GM12878 (cell line): ENCODE measurements at regions not wholly inside any gene's neighbourhood (a gene's known extent, or its start where the extent isn't known, plus 50 kb on each side); places are given as distances from the start of the nearest gene placed in this dataset.

Experiments
- ATAC-seq: fragments of 200-7000 bp; cut with Tn5 transposase; 3 replicates; pipeline ENCODE4 v1.9.1; 2020; ENCODE audit warnings: mild to moderate bottlenecking, moderate library complexity
- BruUV-seq: library from RNA; stranded (reverse); fragments of 400-500 nt; replicated peaks from 2 replicates; lab custom pipeline; 2021; lab: Mats Ljungman, UMichigan
- CTCF ChIA-PET: fragments of 300-600 bp; sonication (Branson Sonifier 250); formaldehyde crosslinking; extraction: SDS; loops from one replicate; lab custom pipeline; 2021; ENCODE audit warnings: inconsistent platforms; lab: Yijun Ruan, JAX
- POLR2A ChIA-PET: fragments of 350-600 bp; formaldehyde crosslinking; extraction: SDS; loops from one replicate; lab custom pipeline; 2021; ENCODE audit warnings: inconsistent platforms; lab: Charles Lee
- RAD21 ChIA-PET: fragments of 300-600 bp; sonication (Branson Sonifier 250); formaldehyde crosslinking; loops from one replicate; lab custom pipeline; 2023; ENCODE audit warnings: antibody characterized with exemption; ENCODE audit not compliant: unreplicated experiment; lab: Charles Lee
- SMC1A ChIA-PET: fragments of 300-600 bp; sonication (Branson Sonifier 250); formaldehyde crosslinking; loops from one replicate; lab custom pipeline; 2023; ENCODE audit not compliant: unreplicated experiment, uncharacterized antibody; lab: Charles Lee
- DNase-seq: peaks from one replicate; pipeline ENCODE4 v3.0.0-alpha.2; 2011; ENCODE audit warnings: low read depth, low spot score
- FAIRE-seq: peaks from 3 replicates; lab custom pipeline; 2011; peaks lifted over from hg19 to GRCh38; lab: Jason Lieb, UNC
- H2AFZ ChIP-seq: 2 replicates; pipeline ENCODE4 v1.6.0; 2011; ENCODE audit warnings: low read depth, low read length, control low read depth; ENCODE audit not compliant: control insufficient read depth
- H3K27ac ChIP-seq: 2 replicates; pipeline ENCODE4 v1.5.1; 2011; ENCODE audit warnings: control low read depth; ENCODE audit not compliant: control insufficient read depth, insufficient read depth
- H3K27me3 ChIP-seq, 2 experiments: replicated peaks in 1 of 2; 2 replicates each; pipeline versions ENCODE4 v1.6.0 to v1.6.1; 2011; ENCODE audit warnings: low read length in 1 of 2; ENCODE audit not compliant: control insufficient read depth in 2 of 2, insufficient read depth in 2 of 2
- H3K36me3 ChIP-seq, 2 experiments: 2 replicates each; pipeline ENCODE4 v1.5.1; 2011; ENCODE audit warnings: low read length in 1 of 2; ENCODE audit not compliant: control insufficient read depth in 2 of 2, insufficient read depth in 2 of 2
- H3K4me1 ChIP-seq: 2 replicates; pipeline ENCODE4 v1.6.1; 2011; ENCODE audit warnings: mild to moderate bottlenecking, low read length, moderate library complexity, mixed read lengths; ENCODE audit not compliant: control insufficient read depth, insufficient read depth
- H3K4me2 ChIP-seq: 2 replicates; pipeline ENCODE4 v1.6.0; 2011; ENCODE audit warnings: control low read depth; ENCODE audit not compliant: control insufficient read depth, insufficient read depth
- H3K4me3 ChIP-seq: fragments of 200-600 bp; sonication (generic); 2 replicates; pipeline ENCODE4 v1.5.1; 2016
- H3K79me2 ChIP-seq: 2 replicates; pipeline ENCODE4 v1.6.0; 2011; ENCODE audit warnings: low read length; ENCODE audit not compliant: control insufficient read depth, insufficient read depth
- H3K9ac ChIP-seq: 2 replicates; pipeline ENCODE4 v1.8.0; 2011; ENCODE audit warnings: low read length, control low read depth, mixed read lengths; ENCODE audit not compliant: control insufficient read depth, insufficient read depth
- H3K9me3 ChIP-seq: replicated peaks from 3 replicates; pipeline ENCODE4 v1.5.1; 2011; ENCODE audit warnings: mild to moderate bottlenecking, low read length; ENCODE audit not compliant: control insufficient read depth, insufficient read depth
- H4K20me1 ChIP-seq: 2 replicates; pipeline ENCODE4 v1.6.0; 2011; ENCODE audit not compliant: control insufficient read depth, insufficient read depth
- FOXM1 ChIP-seq: IDR thresholded peaks from 2 replicates; pipeline ENCODE4 v1.6.1; 2012; ENCODE audit warnings: low read depth, mild to moderate bottlenecking, inconsistent platforms, low read length, moderate library complexity
- JUNB ChIP-seq: IDR thresholded peaks from 2 replicates; pipeline ENCODE4 v1.6.1; 2016; ENCODE audit warnings: antibody characterized with exemption, mild to moderate bottlenecking
- NFIC ChIP-seq: IDR thresholded peaks from 2 replicates; pipeline ENCODE4 v1.6.1; 2012; ENCODE audit warnings: low read depth, mild to moderate bottlenecking, inconsistent platforms, low read length, moderate library complexity
- NR2C2 ChIP-seq: IDR thresholded peaks from 2 replicates; pipeline ENCODE4 v1.6.1; 2011; ENCODE audit warnings: borderline replicate concordance, low read depth; ENCODE audit not compliant: control insufficient read depth, insufficient read length
- POLR2A ChIP-seq: IDR thresholded peaks from 2 replicates; pipeline ENCODE4 v1.6.1; 2011; ENCODE audit warnings: low read depth, mild to moderate bottlenecking, low read length
- RB1 ChIP-seq: fragments of 450-650 bp; formaldehyde crosslinking; IDR thresholded peaks from 2 replicates; pipeline ENCODE4 v1.6.1; 2017; ENCODE audit warnings: mild to moderate bottlenecking, borderline replicate concordance
- SMAD5 ChIP-seq: IDR thresholded peaks from 2 replicates; pipeline ENCODE4 v1.6.1; 2016; ENCODE audit warnings: antibody characterized with exemption, low read depth
- SMARCA5 ChIP-seq: fragments of 450-650 bp; IDR thresholded peaks from 2 replicates; pipeline ENCODE4 v1.6.1; 2017; ENCODE audit warnings: mild to moderate bottlenecking
- SMC3 ChIP-seq: IDR thresholded peaks from 2 replicates; pipeline ENCODE4 v1.6.1; 2011; ENCODE audit warnings: low read length, improper control_type of control experiment, borderline replicate concordance
- SUZ12 ChIP-seq: fragments of 200-600 bp; sonication (generic); IDR thresholded peaks from one replicate; pipeline ENCODE4 v1.6.1; 2018; ENCODE audit warnings: antibody characterized with exemption, mild to moderate bottlenecking; ENCODE audit not compliant: unreplicated experiment
- ZNF217 ChIP-seq: fragments of 450-650 bp; IDR thresholded peaks from 2 replicates; pipeline ENCODE4 v1.6.1; 2017; ENCODE audit warnings: antibody characterized with exemption, mild to moderate bottlenecking
- ZZZ3 ChIP-seq: IDR thresholded peaks from 2 replicates; pipeline ENCODE4 v1.6.1; 2011; ENCODE audit warnings: low read depth; ENCODE audit not compliant: control insufficient read depth, insufficient read length
- WGBS: methylation state at CpG from one replicate; pipeline ENCODE4 v1.1.6; 2016; ENCODE audit warnings: low lambda C conversion rate; ENCODE audit not compliant: insufficient replicate concordance, insufficient coverage; ENCODE audit errors: missing lambda C conversion rate; 5-methylcytosine and 5-hydroxymethylcytosine counted together
- in situ Hi-C: fragments of 300-500 bp; cut with MboI; formaldehyde crosslinking; loops from 9 replicates; pipeline ENCODE4 v1.14.3; 2018; ENCODE audit warnings: mixed read lengths
- intact Hi-C: fragments of 100-400 bp; cut with micrococcal nuclease; formaldehyde crosslinking; loops from one replicate; pipeline ENCODE4 v1.14.2; 2022; ENCODE audit not compliant: unreplicated experiment
- TF ChIP-seq, protein P1 (sequence below): fragments of 450-650 bp; IDR thresholded peaks from 2 replicates; pipeline ENCODE4 v1.6.1; 2016; ENCODE audit warnings: mild to moderate bottlenecking, moderate library complexity, borderline replicate concordance
- TF ChIP-seq, protein P2 (sequence below): IDR thresholded peaks from 2 replicates; pipeline ENCODE4 v1.6.1; 2012; ENCODE audit warnings: low read depth, low read length, improper control_type of control experiment

DNA sequence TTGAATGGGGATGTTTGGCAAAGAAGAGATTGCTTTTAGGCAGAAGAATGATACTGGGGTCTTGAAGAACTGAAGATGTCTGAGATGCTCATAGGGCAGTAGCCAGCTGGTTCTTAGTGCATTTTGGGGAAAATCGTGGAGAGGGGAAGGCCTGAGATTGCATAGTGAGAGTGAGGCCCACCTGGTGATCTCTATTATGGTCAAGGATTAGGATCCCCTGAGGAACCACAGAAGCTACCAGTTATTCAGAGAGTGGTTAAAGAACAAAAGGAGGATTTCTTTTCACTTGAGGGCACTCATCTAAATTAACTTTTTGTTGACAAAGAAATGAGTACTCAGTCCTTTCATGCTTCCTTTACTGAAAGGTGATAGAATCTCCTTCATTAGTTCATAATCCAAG is 271.3 kb upstream of the HAND2 start:
- Histone ChIP-seq H4K20me1 (no peaks in the 10 kb centered on the region), H2AFZ (no peak overlapping the region), H3K9me3 (no peaks in the 10 kb centered on the region), H3K27me3 (no peaks in the 10 kb centered on the region), H3K36me3 (no peaks in the 10 kb centered on the region), H3K4me3 (no peak overlapping the region), H3K4me1 (no peaks in the 10 kb centered on the region), H3K4me2 (no peak overlapping the region), H3K27ac (no peak overlapping the region), H3K79me2 (no peaks in the 10 kb centered on the region), H3K9ac (no peak overlapping the region)
- CTCF ChIA-PET = interaction anchor here (0.8 to 0.9 kb wide), 2 partner anchors 49 to 228 kb away, joined by 3 read pairs; no protein-coding TSS in a partner anchor
- TF ChIP-seq RB1 = no peak
- no peak for TF ChIP-seq NR2C2
- TF ChIP-seq, protein P1, sequence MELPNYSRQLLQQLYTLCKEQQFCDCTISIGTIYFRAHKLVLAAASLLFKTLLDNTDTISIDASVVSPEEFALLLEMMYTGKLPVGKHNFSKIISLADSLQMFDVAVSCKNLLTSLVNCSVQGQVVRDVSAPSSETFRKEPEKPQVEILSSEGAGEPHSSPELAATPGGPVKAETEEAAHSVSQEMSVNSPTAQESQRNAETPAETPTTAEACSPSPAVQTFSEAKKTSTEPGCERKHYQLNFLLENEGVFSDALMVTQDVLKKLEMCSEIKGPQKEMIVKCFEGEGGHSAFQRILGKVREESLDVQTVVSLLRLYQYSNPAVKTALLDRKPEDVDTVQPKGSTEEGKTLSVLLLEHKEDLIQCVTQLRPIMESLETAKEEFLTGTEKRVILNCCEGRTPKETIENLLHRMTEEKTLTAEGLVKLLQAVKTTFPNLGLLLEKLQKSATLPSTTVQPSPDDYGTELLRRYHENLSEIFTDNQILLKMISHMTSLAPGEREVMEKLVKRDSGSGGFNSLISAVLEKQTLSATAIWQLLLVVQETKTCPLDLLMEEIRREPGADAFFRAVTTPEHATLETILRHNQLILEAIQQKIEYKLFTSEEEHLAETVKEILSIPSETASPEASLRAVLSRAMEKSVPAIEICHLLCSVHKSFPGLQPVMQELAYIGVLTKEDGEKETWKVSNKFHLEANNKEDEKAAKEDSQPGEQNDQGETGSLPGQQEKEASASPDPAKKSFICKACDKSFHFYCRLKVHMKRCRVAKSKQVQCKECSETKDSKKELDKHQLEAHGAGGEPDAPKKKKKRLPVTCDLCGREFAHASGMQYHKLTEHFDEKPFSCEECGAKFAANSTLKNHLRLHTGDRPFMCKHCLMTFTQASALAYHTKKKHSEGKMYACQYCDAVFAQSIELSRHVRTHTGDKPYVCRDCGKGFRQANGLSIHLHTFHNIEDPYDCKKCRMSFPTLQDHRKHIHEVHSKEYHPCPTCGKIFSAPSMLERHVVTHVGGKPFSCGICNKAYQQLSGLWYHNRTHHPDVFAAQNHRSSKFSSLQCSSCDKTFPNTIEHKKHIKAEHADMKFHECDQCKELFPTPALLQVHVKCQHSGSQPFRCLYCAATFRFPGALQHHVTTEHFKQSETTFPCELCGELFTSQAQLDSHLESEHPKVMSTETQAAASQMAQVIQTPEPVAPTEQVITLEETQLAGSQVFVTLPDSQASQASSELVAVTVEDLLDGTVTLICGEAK = no peak
- TF ChIP-seq SMAD5 = no peak
- TF ChIP-seq NFIC = no peak
- no peak for TF ChIP-seq POLR2A
- no peak for TF ChIP-seq FOXM1
- no peak for TF ChIP-seq SUZ12
- no peak for TF ChIP-seq ZNF217
- no peak for TF ChIP-seq JUNB
- TF ChIP-seq, protein P2, sequence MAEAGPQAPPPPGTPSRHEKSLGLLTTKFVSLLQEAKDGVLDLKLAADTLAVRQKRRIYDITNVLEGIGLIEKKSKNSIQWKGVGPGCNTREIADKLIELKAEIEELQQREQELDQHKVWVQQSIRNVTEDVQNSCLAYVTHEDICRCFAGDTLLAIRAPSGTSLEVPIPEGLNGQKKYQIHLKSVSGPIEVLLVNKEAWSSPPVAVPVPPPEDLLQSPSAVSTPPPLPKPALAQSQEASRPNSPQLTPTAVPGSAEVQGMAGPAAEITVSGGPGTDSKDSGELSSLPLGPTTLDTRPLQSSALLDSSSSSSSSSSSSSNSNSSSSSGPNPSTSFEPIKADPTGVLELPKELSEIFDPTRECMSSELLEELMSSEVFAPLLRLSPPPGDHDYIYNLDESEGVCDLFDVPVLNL = no peak
- no peak for TF ChIP-seq SMARCA5
- TF ChIP-seq ZZZ3 = no peak
- TF ChIP-seq SMC3 = no peak
- BruUV-seq = no TSS peak
- POLR2A ChIA-PET = interaction anchor here (0.5 kb wide), 1 partner anchor 27 kb away, joined by 3 read pairs; no protein-coding TSS in a partner anchor
- FAIRE-seq = no peak
- RAD21 ChIA-PET = no interaction called here
- SMC1A ChIA-PET = no interaction called here
- no peak for DNase-seq
- WGBS = 0% methylated on average over 1 of the region's 1 CpG
- no peak for ATAC-seq
- in situ Hi-C loops = no loop called here
- intact Hi-C loops = no loop called here
